GM12878 (cell line): ENCODE measurements at regions not wholly inside any gene's neighbourhood (a gene's known extent, or its start where the extent isn't known, plus 50 kb on each side); places are given as distances from the start of the nearest gene placed in this dataset.

ENCODE experiments used
- ATAC-seq: fragments of 200-7000 bp; cut with Tn5 transposase; 3 replicates; pipeline ENCODE4 v1.9.1; 2020; ENCODE audit warnings: mild to moderate bottlenecking, moderate library complexity
- BruUV-seq: library from RNA; stranded (reverse); fragments of 400-500 nt; replicated peaks from 2 replicates; lab custom pipeline; 2021; lab: Mats Ljungman, UMichigan
- CTCF ChIA-PET: fragments of 300-600 bp; sonication (Branson Sonifier 250); formaldehyde crosslinking; extraction: SDS; loops from one replicate; lab custom pipeline; 2021; ENCODE audit warnings: inconsistent platforms; lab: Yijun Ruan, JAX
- POLR2A ChIA-PET: fragments of 350-600 bp; formaldehyde crosslinking; extraction: SDS; loops from one replicate; lab custom pipeline; 2021; ENCODE audit warnings: inconsistent platforms; lab: Charles Lee
- RAD21 ChIA-PET: fragments of 300-600 bp; sonication (Branson Sonifier 250); formaldehyde crosslinking; loops from one replicate; lab custom pipeline; 2023; ENCODE audit warnings: antibody characterized with exemption; ENCODE audit not compliant: unreplicated experiment; lab: Charles Lee
- SMC1A ChIA-PET: fragments of 300-600 bp; sonication (Branson Sonifier 250); formaldehyde crosslinking; loops from one replicate; lab custom pipeline; 2023; ENCODE audit not compliant: unreplicated experiment, uncharacterized antibody; lab: Charles Lee
- DNase-seq: peaks from one replicate; pipeline ENCODE4 v3.0.0-alpha.2; 2011; ENCODE audit warnings: low read depth, low spot score
- FAIRE-seq: peaks from 3 replicates; lab custom pipeline; 2011; peaks lifted over from hg19 to GRCh38; lab: Jason Lieb, UNC
- H2AFZ ChIP-seq: 2 replicates; pipeline ENCODE4 v1.6.0; 2011; ENCODE audit warnings: low read depth, low read length, control low read depth; ENCODE audit not compliant: control insufficient read depth
- H3K27ac ChIP-seq: 2 replicates; pipeline ENCODE4 v1.5.1; 2011; ENCODE audit warnings: control low read depth; ENCODE audit not compliant: control insufficient read depth, insufficient read depth
- H3K27me3 ChIP-seq, 2 experiments: replicated peaks in 1 of 2; 2 replicates each; pipeline versions ENCODE4 v1.6.0 to v1.6.1; 2011; ENCODE audit warnings: low read length in 1 of 2; ENCODE audit not compliant: control insufficient read depth in 2 of 2, insufficient read depth in 2 of 2
- H3K36me3 ChIP-seq, 2 experiments: 2 replicates each; pipeline ENCODE4 v1.5.1; 2011; ENCODE audit warnings: low read length in 1 of 2; ENCODE audit not compliant: control insufficient read depth in 2 of 2, insufficient read depth in 2 of 2
- H3K4me1 ChIP-seq: 2 replicates; pipeline ENCODE4 v1.6.1; 2011; ENCODE audit warnings: mild to moderate bottlenecking, low read length, moderate library complexity, mixed read lengths; ENCODE audit not compliant: control insufficient read depth, insufficient read depth
- H3K4me2 ChIP-seq: 2 replicates; pipeline ENCODE4 v1.6.0; 2011; ENCODE audit warnings: control low read depth; ENCODE audit not compliant: control insufficient read depth, insufficient read depth
- H3K4me3 ChIP-seq: fragments of 200-600 bp; sonication (generic); 2 replicates; pipeline ENCODE4 v1.5.1; 2016
- H3K79me2 ChIP-seq: 2 replicates; pipeline ENCODE4 v1.6.0; 2011; ENCODE audit warnings: low read length; ENCODE audit not compliant: control insufficient read depth, insufficient read depth
- H3K9ac ChIP-seq: 2 replicates; pipeline ENCODE4 v1.8.0; 2011; ENCODE audit warnings: low read length, control low read depth, mixed read lengths; ENCODE audit not compliant: control insufficient read depth, insufficient read depth
- H3K9me3 ChIP-seq: replicated peaks from 3 replicates; pipeline ENCODE4 v1.5.1; 2011; ENCODE audit warnings: mild to moderate bottlenecking, low read length; ENCODE audit not compliant: control insufficient read depth, insufficient read depth
- H4K20me1 ChIP-seq: 2 replicates; pipeline ENCODE4 v1.6.0; 2011; ENCODE audit not compliant: control insufficient read depth, insufficient read depth
- ATF2 ChIP-seq: IDR thresholded peaks from 2 replicates; pipeline ENCODE4 v1.6.1; 2012; ENCODE audit warnings: low read length, inconsistent platforms
- CHD1 ChIP-seq: IDR thresholded peaks from 2 replicates; pipeline ENCODE4 v1.6.1; 2012; ENCODE audit warnings: low read depth, low read length, improper control_type of control experiment
- CTCF ChIP-seq, 3 experiments: IDR thresholded peaks in 2 of 3; conservative IDR thresholded peaks in 1 of 3; 2 replicates each; pipeline ENCODE4 v1.5.1; 2011; ENCODE audit warnings: low read depth in 3 of 3, low read length in 3 of 3, mild to moderate bottlenecking in 3 of 3, control low read depth in 2 of 3, moderate library complexity in 2 of 3, inconsistent platforms in 1 of 3, mixed read lengths in 1 of 3; ENCODE audit not compliant: control insufficient read depth in 2 of 3, insufficient read depth in 1 of 3; ENCODE audit errors: extremely low read depth in 1 of 3
- CUX1 ChIP-seq: IDR thresholded peaks from 2 replicates; pipeline ENCODE4 v1.6.1; 2012; ENCODE audit warnings: improper control_type of control experiment, low read depth, low read length; ENCODE audit not compliant: insufficient replicate concordance
- DPF2 ChIP-seq: fragments of 450-650 bp; IDR thresholded peaks from 2 replicates; pipeline ENCODE4 v1.6.1; 2017; ENCODE audit warnings: mild to moderate bottlenecking
- FOXK2 ChIP-seq: fragments of 450-650 bp; IDR thresholded peaks from 2 replicates; pipeline ENCODE4 v1.6.1; 2017; ENCODE audit warnings: mild to moderate bottlenecking, moderate library complexity
- GABPA ChIP-seq: IDR thresholded peaks from 2 replicates; pipeline ENCODE4 v1.6.1; 2014; ENCODE audit warnings: antibody characterized with exemption, low read depth, mild to moderate bottlenecking, inconsistent platforms
- KDM1A ChIP-seq: fragments of 200-600 bp; sonication (generic); IDR thresholded peaks from 2 replicates; pipeline ENCODE4 v1.6.1; 2016; ENCODE audit warnings: borderline replicate concordance
- KLF5 ChIP-seq: fragments of 450-650 bp; IDR thresholded peaks from 2 replicates; pipeline ENCODE4 v1.6.1; 2014; ENCODE audit warnings: mild to moderate bottlenecking; ENCODE audit not compliant: partially characterized antibody
- TCF3 ChIP-seq: IDR thresholded peaks from 2 replicates; pipeline ENCODE4 v1.6.1; 2012; ENCODE audit warnings: low read depth, mild to moderate bottlenecking, low read length, borderline replicate concordance; ENCODE audit not compliant: insufficient read depth
- ZBTB11 ChIP-seq: fragments of 450-650 bp; formaldehyde crosslinking; IDR thresholded peaks from 2 replicates; pipeline ENCODE4 v1.5.0; 2022; ENCODE audit warnings: mild to moderate bottlenecking, missing genetic modification characterization
- WGBS: methylation state at CpG from one replicate; pipeline ENCODE4 v1.1.6; 2016; ENCODE audit warnings: low lambda C conversion rate; ENCODE audit not compliant: insufficient replicate concordance, insufficient coverage; ENCODE audit errors: missing lambda C conversion rate; 5-methylcytosine and 5-hydroxymethylcytosine counted together
- in situ Hi-C: fragments of 300-500 bp; cut with MboI; formaldehyde crosslinking; loops from 9 replicates; pipeline ENCODE4 v1.14.3; 2018; ENCODE audit warnings: mixed read lengths
- intact Hi-C: fragments of 100-400 bp; cut with micrococcal nuclease; formaldehyde crosslinking; loops from one replicate; pipeline ENCODE4 v1.14.2; 2022; ENCODE audit not compliant: unreplicated experiment

- ChIA-PET CTCF (interaction anchor here (0.7 to 1.7 kb wide), 3 partner anchors 9 to 172 kb away, joined by 3 to 4 read pairs (median 3); no protein-coding TSS in a partner anchor), SMC1A (interaction anchor here (0.9 to 2.0 kb wide), 3 partner anchors 9 to 17 kb away, joined by 3 to 7 read pairs (median 3); no protein-coding TSS in a partner anchor), RAD21 (interaction anchor here (0.6 to 2.5 kb wide), 2 partner anchors 11 to 53 kb away, joined by 3 to 7 read pairs; no protein-coding TSS in a partner anchor), POLR2A (no interaction called here)
- 61% methylated on average over 3 of the region's 3 CpGs for WGBS
- H3K4me1 ChIP-seq = peaks cover 10% of the 10 kb centered on the region
- DNase-seq (no peak), FAIRE-seq (no peak), ATAC-seq (no peak)
- no peaks in the 10 kb centered on the region for H3K79me2 ChIP-seq
- H3K9me3 ChIP-seq = peaks cover 11% of the 10 kb centered on the region
- H2AFZ ChIP-seq = no peak overlapping the region
- intact Hi-C loops = no loop called here
- H3K36me3 ChIP-seq = no peaks in the 10 kb centered on the region
- in situ Hi-C loops = no loop called here
- no peak overlapping the region for H3K27ac ChIP-seq
- H3K4me3 ChIP-seq = no peak overlapping the region
- no peak overlapping the region for H3K4me2 ChIP-seq
- no peaks in the 10 kb centered on the region for H3K27me3 ChIP-seq
- no peaks in the 10 kb centered on the region for H4K20me1 ChIP-seq
- no TSS peak for BruUV-seq
- H3K9ac ChIP-seq = no peak overlapping the region
- TF ChIP-seq ZBTB11 (CRISPR knock-in tag) (no peak), KDM1A (no peak), KLF5 (no peak), CUX1 (no peak), ATF2 (no peak), CHD1 (no peak), GABPA (no peak), FOXK2 (no peak), CTCF (IDR thresholded peaks at IDR 0.05 in 2 of 3, conservative IDR thresholded peaks at IDR 0.05 in 1 of 3; ENCODE audit: control insufficient read depth in 2 of 3, extremely low read depth in 1 of 3, insufficient read depth in 1 of 3, low read depth in 3 of 3, low read length in 3 of 3) (no peak), DPF2 (no peak), TCF3 (no peak)
Measured at GRCh38 chr10:113971349-113971973, 72.2 kb upstream of the ADRB1 start.
